H1 (cell line): ENCODE measurements at regions not wholly inside any gene's neighbourhood (a gene's known extent, or its start where the extent isn't known, plus 50 kb on each side); places are given as distances from the start of the nearest gene placed in this dataset.
"Not testable (repeated sequence)": the region's sequence is repeated elsewhere in the genome, so short reads cannot be mapped to it uniquely, and the experiment has no call there.

Experiments
- CTCF ChIA-PET: fragments of 300-600 bp; sonication (Branson Sonifier 250); formaldehyde crosslinking; loops from one replicate; lab custom pipeline; 2021; ENCODE audit not compliant: partially characterized antibody; lab: Charles Lee
- POLR2A ChIA-PET: fragments of 300-600 bp; sonication (Branson Sonifier 250); formaldehyde crosslinking; loops from one replicate; lab custom pipeline; 2021; ENCODE audit warnings: inconsistent platforms; ENCODE audit not compliant: partially characterized antibody; lab: Charles Lee
- DNase-seq, 2 experiments: peaks; one replicate each; pipeline versions ENCODE4 v3.0.0 to v3.0.0-alpha.2; 2010 to 2022; ENCODE audit warnings: low spot score in 2 of 2, low read depth in 1 of 2, mixed read lengths in 1 of 2
- FAIRE-seq: peaks from 2 replicates; lab custom pipeline; 2011; peaks lifted over from hg19 to GRCh38; lab: Jason Lieb, UNC
- H2AFZ ChIP-seq: 2 replicates; pipeline ENCODE4 v1.8.1; 2012; ENCODE audit warnings: low read length, inconsistent platforms
- H2AK5ac ChIP-seq: 2 replicates; pipeline ENCODE4 v1.6.1; 2013; ENCODE audit warnings: low read depth, low read length
- H2BK120ac ChIP-seq: replicated peaks from 2 replicates; pipeline ENCODE3; 2013; ENCODE audit warnings: low read depth, low read length, inconsistent platforms
- H2BK12ac ChIP-seq: 2 replicates; pipeline ENCODE4 v1.6.1; 2013; ENCODE audit warnings: low read depth, low read length
- H2BK15ac ChIP-seq: 2 replicates; pipeline ENCODE4 v1.6.1; 2013; ENCODE audit warnings: low read length
- H2BK20ac ChIP-seq: 2 replicates; pipeline ENCODE4 v1.6.1; 2013; ENCODE audit warnings: low read length
- H2BK5ac ChIP-seq: 2 replicates; pipeline ENCODE4 v1.6.1; 2013; ENCODE audit warnings: low read depth, low read length
- H3K14ac ChIP-seq: 2 replicates; pipeline ENCODE4 v1.6.1; 2013; ENCODE audit warnings: inconsistent platforms; ENCODE audit not compliant: insufficient read length
- H3K18ac ChIP-seq: 2 replicates; pipeline ENCODE4 v1.6.1; 2013; ENCODE audit warnings: low read length; ENCODE audit errors: extremely low read depth
- H3K23ac ChIP-seq: 2 replicates; pipeline ENCODE4 v1.6.1; 2013; ENCODE audit warnings: inconsistent platforms; ENCODE audit not compliant: insufficient read length
- H3K23me2 ChIP-seq: 2 replicates; pipeline ENCODE4 v1.6.1; 2013; ENCODE audit warnings: low read depth, low read length
- H3K27ac ChIP-seq: 2 replicates; pipeline ENCODE4 v1.6.1; 2011; ENCODE audit warnings: low read depth, low read length, inconsistent platforms
- H3K27me3 ChIP-seq, 4 experiments: replicated peaks in 1 of 4; 1 replicate in 1 of 4; 2 replicates in 3 of 4; pipeline versions ENCODE4 v1.6.1 to v1.8.1; 2011 to 2013; ENCODE audit warnings: low read length in 3 of 4, mild to moderate bottlenecking in 3 of 4, inconsistent platforms in 2 of 4, mixed read lengths in 2 of 4, moderate library complexity in 1 of 4; ENCODE audit not compliant: control insufficient read depth in 3 of 4, insufficient read depth in 3 of 4; ENCODE audit errors: extremely low read depth in 1 of 4
- H3K36me3 ChIP-seq, 4 experiments: 2 replicates each; pipeline versions ENCODE4 v1.6.1 to v1.8.1; 2011 to 2013; ENCODE audit warnings: mild to moderate bottlenecking in 4 of 4, low read length in 3 of 4, moderate library complexity in 2 of 4, control low read depth in 1 of 4, inconsistent platforms in 1 of 4; ENCODE audit not compliant: insufficient read depth in 4 of 4, control insufficient read depth in 2 of 4
- H3K4ac ChIP-seq: replicated peaks from 2 replicates; pipeline ENCODE3; 2013; ENCODE audit warnings: low read length, low read depth, mixed read lengths, inconsistent platforms; ENCODE audit not compliant: insufficient read length
- H3K4me1 ChIP-seq, 4 experiments: replicated peaks in 1 of 4; 1 replicate in 1 of 4; 2 replicates in 3 of 4; pipeline versions ENCODE4 v1.6.1 to v1.8.1; 2011 to 2013; ENCODE audit warnings: low read length in 3 of 4, inconsistent platforms in 2 of 4, mixed read lengths in 1 of 4; ENCODE audit not compliant: insufficient read depth in 4 of 4, control insufficient read depth in 3 of 4
- H3K4me2 ChIP-seq, 2 experiments: 2 replicates each; pipeline versions ENCODE4 v1.6.1 to v1.8.1; 2011 to 2013; ENCODE audit warnings: low read depth in 2 of 2, low read length in 2 of 2, control low read depth in 1 of 2, inconsistent platforms in 1 of 2, mild to moderate bottlenecking in 1 of 2; ENCODE audit not compliant: insufficient read depth in 1 of 2
- H3K4me3 ChIP-seq, 4 experiments: fragments of 200-600, 300-600 bp in 1 of 4; sonication (generic), shearing (Covaris generic), sonication (Bioruptor Twin) in 1 of 4; 2 replicates each; pipeline versions ENCODE4 v1.5.1 to v1.8.1; 2011 to 2016; ENCODE audit warnings: low read length in 4 of 4, low read depth in 3 of 4, control low read depth in 2 of 4, inconsistent platforms in 2 of 4, mild to moderate bottlenecking in 2 of 4, mixed read lengths in 1 of 4, moderate library complexity in 1 of 4; ENCODE audit not compliant: insufficient read depth in 2 of 4; ENCODE audit errors: extremely low read depth in 1 of 4
- H3K56ac ChIP-seq: replicated peaks from 2 replicates; pipeline ENCODE3; 2013; ENCODE audit warnings: low read depth, mild to moderate bottlenecking, mixed read lengths, low read length, inconsistent platforms; ENCODE audit not compliant: insufficient read length
- H3K79me1 ChIP-seq: 2 replicates; pipeline ENCODE4 v1.6.1; 2013; ENCODE audit warnings: low read depth, low read length, control low read depth
- H3K79me2 ChIP-seq, 2 experiments: 2 replicates each; pipeline versions ENCODE4 v1.6.1 to v1.8.1; 2012 to 2013; ENCODE audit warnings: low read length in 2 of 2, mild to moderate bottlenecking in 2 of 2, inconsistent platforms in 1 of 2; ENCODE audit not compliant: insufficient read depth in 2 of 2, control insufficient read depth in 1 of 2
- H3K9ac ChIP-seq, 4 experiments: replicated peaks in 1 of 4; 1 replicate in 1 of 4; 2 replicates in 3 of 4; pipeline versions ENCODE4 v1.6.1 to v1.8.1; 2011 to 2013; ENCODE audit warnings: low read depth in 3 of 4, low read length in 3 of 4, control low read depth in 2 of 4, mild to moderate bottlenecking in 2 of 4, moderate library complexity in 2 of 4, inconsistent platforms in 1 of 4; ENCODE audit errors: extremely low read depth in 1 of 4
- H3K9me3 ChIP-seq, 2 experiments: 2 replicates each; pipeline versions ENCODE4 v1.6.1 to v1.8.1; 2012 to 2013; ENCODE audit warnings: mild to moderate bottlenecking in 2 of 2, moderate library complexity in 2 of 2, control low read depth in 1 of 2, inconsistent platforms in 1 of 2, low read depth in 1 of 2, low read length in 1 of 2, mixed read lengths in 1 of 2; ENCODE audit not compliant: insufficient read depth in 2 of 2
- H4K20me1 ChIP-seq, 2 experiments: replicated peaks in 1 of 2; 2 replicates each; pipeline versions ENCODE3 to v1.8.1; 2011 to 2013; ENCODE audit warnings: inconsistent platforms in 2 of 2, low read length in 2 of 2, mild to moderate bottlenecking in 1 of 2; ENCODE audit not compliant: insufficient read depth in 2 of 2, control insufficient read depth in 1 of 2
- H4K5ac ChIP-seq: 2 replicates; pipeline ENCODE4 v1.6.1; 2013; ENCODE audit warnings: low read length, low read depth, mixed read lengths, inconsistent platforms; ENCODE audit not compliant: insufficient read length
- H4K8ac ChIP-seq: 2 replicates; pipeline ENCODE4 v1.8.0; 2013; ENCODE audit warnings: mild to moderate bottlenecking, moderate library complexity, low read length, inconsistent platforms; ENCODE audit not compliant: insufficient read depth; ENCODE audit errors: extremely low read depth
- H4K91ac ChIP-seq: replicated peaks from 2 replicates; pipeline ENCODE3; 2013; ENCODE audit warnings: low read length, mixed read lengths, inconsistent platforms; ENCODE audit not compliant: insufficient read length
- EZH2 ChIP-seq: fragments of 200-600 bp; sonication (generic); IDR thresholded peaks from 2 replicates; pipeline ENCODE4 v1.7.1; 2012; ENCODE audit warnings: low read depth, mild to moderate bottlenecking, moderate library complexity, low read length, inconsistent platforms; ENCODE audit not compliant: severe bottlenecking
- SUZ12 ChIP-seq: fragments of 200-600 bp; sonication (generic); IDR thresholded peaks from 2 replicates; pipeline ENCODE4 v1.6.1; 2012; ENCODE audit warnings: mild to moderate bottlenecking, inconsistent platforms, low read length, moderate library complexity, mixed read lengths
- WGBS, 2 experiments: shearing (Covaris generic) in 1 of 2; methylation state at CpG; one replicate each; pipeline versions ENCODE4 v1.1.6 to v1.1.7; 2013 to 2015; ENCODE audit warnings: low lambda C conversion rate in 2 of 2, mixed read lengths in 2 of 2, inconsistent platforms in 1 of 2, low coverage in 1 of 2, missing lambda C conversion rate in 1 of 2; ENCODE audit not compliant: insufficient replicate concordance in 2 of 2, insufficient coverage in 1 of 2, insufficient read length in 1 of 2; ENCODE audit errors: extremely low coverage in 1 of 2, missing lambda C conversion rate in 1 of 2; 5-methylcytosine and 5-hydroxymethylcytosine counted together

DNA sequence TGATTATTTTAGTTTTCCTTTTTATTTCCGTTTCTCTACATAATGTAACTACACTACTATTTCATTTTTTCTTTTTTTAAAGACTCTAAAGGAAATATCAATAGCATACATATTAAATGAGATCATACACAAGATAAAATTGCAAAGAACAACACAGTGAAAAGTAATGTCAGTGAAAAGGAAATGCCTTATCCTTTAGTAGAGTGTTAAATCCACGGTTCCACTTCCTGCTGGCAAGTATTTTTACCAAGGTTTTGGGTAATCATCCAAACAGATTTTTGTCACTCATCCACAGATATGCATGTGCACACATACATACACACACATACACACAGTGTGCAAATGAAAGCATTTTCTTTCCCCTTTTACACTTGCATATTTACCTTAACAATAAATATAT, 548.9 kb downstream of the PPP4R3C start:
- no peak overlapping the region for H2AFZ ChIP-seq
- no peak overlapping the region for H3K4ac ChIP-seq
- no peak overlapping the region for H2AK5ac ChIP-seq
- H4K8ac ChIP-seq, result no peak overlapping the region
- FAIRE-seq, result no peak
- no peak overlapping the region for H4K91ac ChIP-seq
- H3K36me3 ChIP-seq, result no peaks in the 10 kb centered on the region
- no peaks in the 10 kb centered on the region for H3K27me3 ChIP-seq
- 82% methylated on average over 2 of the region's 2 CpGs; no CpG with 5 or more reads in 1 of the 2 experiments for WGBS, 2 experiments
- H3K4me3 ChIP-seq, result no peak overlapping the region
- no peaks in the 10 kb centered on the region for H3K79me2 ChIP-seq
- H3K27ac ChIP-seq, result no peak overlapping the region
- no peak overlapping the region for H3K56ac ChIP-seq
- no peaks in the 10 kb centered on the region for H4K20me1 ChIP-seq
- no peak overlapping the region for H2BK120ac ChIP-seq
- H2BK5ac ChIP-seq, result no peak overlapping the region
- TF ChIP-seq SUZ12 (no peak), EZH2 (no peak)
- TF ChIP-seq, all 59 proteins: peak for 0
- Histone ChIP-seq H2BK20ac (no peak overlapping the region), H3K23ac (no peak overlapping the region), H4K5ac (no peak overlapping the region), H3K18ac (no peak overlapping the region), H3K4me1 (no peaks in the 10 kb centered on the region), H3K79me1 (no peaks in the 10 kb centered on the region), H3K9ac (no peak overlapping the region), H3K23me2 (no peaks in the 10 kb centered on the region), H3K4me2 (no peak overlapping the region), H2BK12ac (no peak overlapping the region), H2BK15ac (no peak overlapping the region), H3K14ac (no peak overlapping the region), H3K9me3 (no peaks in the 10 kb centered on the region)
- ChIA-PET POLR2A (no interaction called here), CTCF (no interaction called here)
- no peak for DNase-seq

DNA sequence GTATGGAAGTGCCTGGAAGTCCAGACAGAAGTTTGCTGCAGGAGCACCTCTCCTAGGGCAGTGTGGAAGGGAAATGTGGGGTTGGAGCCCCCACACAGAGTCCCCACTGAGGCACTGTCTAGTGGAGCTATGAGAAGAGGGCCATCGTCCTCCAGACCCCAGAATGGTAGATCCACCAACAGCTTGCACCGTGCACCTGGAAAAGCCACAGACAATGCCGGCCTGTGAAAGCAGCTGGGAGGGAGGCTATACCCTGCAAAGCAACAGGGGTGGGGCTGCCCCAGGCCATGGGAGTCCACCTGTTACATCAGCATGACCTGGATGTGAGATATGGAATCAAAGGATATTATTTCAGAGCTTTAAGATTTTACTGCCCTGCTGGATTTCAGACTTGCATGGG, 551.4 kb downstream of the PPP4R3C start:
- H3K14ac ChIP-seq, H2AK5ac ChIP-seq, POLR2A ChIA-PET, H2BK20ac ChIP-seq, H4K8ac ChIP-seq, H3K27ac ChIP-seq, H3K4ac ChIP-seq, H3K4me3 ChIP-seq, H3K9me3 ChIP-seq, H3K4me2 ChIP-seq, H3K23ac ChIP-seq, H3K9ac ChIP-seq, H3K36me3 ChIP-seq, H3K23me2 ChIP-seq, H4K91ac ChIP-seq, FAIRE-seq, H2BK12ac ChIP-seq, H2AFZ ChIP-seq, DNase-seq, H2BK120ac ChIP-seq, H3K4me1 ChIP-seq, H2BK15ac ChIP-seq, H3K27me3 ChIP-seq, H3K79me1 ChIP-seq, H4K5ac ChIP-seq, H2BK5ac ChIP-seq, H3K79me2 ChIP-seq, H4K20me1 ChIP-seq, H3K18ac ChIP-seq, H3K56ac ChIP-seq: not testable (repeated sequence)
- 79% methylated on average over 2 of the region's 3 CpGs; no CpG with 5 or more reads in 1 of the 2 experiments for WGBS, 2 experiments
- CTCF ChIA-PET, result interaction anchor here (0.8 kb wide), 1 partner anchor 559 kb away, joined by 3 read pairs; no protein-coding TSS in a partner anchor
